NK-92 (cell line): ENCODE measurements at regions not wholly inside any gene's neighbourhood (a gene's known extent, or its start where the extent isn't known, plus 50 kb on each side); places are given as distances from the start of the nearest gene placed in this dataset.

Source experiments
- DNase-seq: peaks from one replicate; lab custom pipeline; 2025; ENCODE audit not compliant: unreplicated experiment; lab: John Stamatoyannopoulos, UW

DNA sequence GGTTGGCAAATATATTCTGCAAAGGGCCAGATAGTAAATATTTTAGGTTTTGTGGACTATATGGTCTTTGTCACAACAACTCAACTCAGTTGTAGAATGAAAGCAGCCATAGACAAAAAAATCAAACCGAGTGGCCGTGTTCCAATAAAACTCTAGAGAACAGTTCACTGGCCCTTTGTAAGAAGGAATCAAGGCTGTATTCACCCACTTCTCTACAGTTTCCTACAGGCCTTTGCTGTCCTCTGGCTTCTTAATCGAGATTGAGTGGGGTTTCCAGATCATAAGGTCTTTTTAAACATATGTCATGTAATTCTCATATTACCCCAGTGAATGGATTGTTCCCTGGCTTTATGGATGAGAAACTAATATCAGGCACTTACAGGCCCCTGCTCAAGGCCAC lies 448.9 kb upstream of the ETAA1 start:
- DNase-seq = no peak

- DNase-seq = no peak
Observed at GRCh38 chr2:66957198-66957597, 439.9 kb upstream of the ETAA1 start.

GRCh38 chr2:66957677-66958076 lies 439.5 kb upstream of the ETAA1 start:
- DNase-seq = no peak

GRCh38 chr2:66960161-66960560 lies 437.0 kb upstream of the ETAA1 start:
- DNase-seq = no peak

DNA sequence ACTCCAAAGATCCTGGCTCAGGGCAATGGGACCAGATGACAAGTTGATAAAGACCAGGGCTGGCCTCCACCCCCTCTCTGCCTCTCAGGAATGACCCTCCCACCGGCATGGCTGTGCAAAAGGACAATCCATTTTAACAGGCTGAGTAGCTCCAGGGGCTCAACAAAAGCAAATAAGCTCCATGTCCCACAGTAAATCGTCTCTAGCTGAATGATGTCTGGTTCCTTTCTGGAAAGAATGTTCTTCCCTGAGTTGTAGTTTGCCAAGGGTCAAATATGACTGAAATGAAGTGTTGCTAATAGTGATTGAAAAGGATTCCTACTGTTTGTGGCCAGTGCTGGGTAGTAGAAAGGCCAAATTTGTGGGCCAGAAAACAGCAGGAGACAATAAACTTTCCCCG lies 434.4 kb upstream of the ETAA1 start:
- DNase-seq = no peak

- no peak for DNase-seq
Observed at GRCh38 chr2:66966631-66967030, 430.5 kb upstream of the ETAA1 start.

- no peak for DNase-seq
Observed at GRCh38 chr2:66968946-66969345, 428.2 kb upstream of the ETAA1 start.

- DNase-seq = no peak
Observed at GRCh38 chr2:66981074-66981473, 416.1 kb upstream of the ETAA1 start.

- DNase-seq = no peak
Observed at GRCh38 chr2:66982766-66983165, 414.4 kb upstream of the ETAA1 start.

DNA sequence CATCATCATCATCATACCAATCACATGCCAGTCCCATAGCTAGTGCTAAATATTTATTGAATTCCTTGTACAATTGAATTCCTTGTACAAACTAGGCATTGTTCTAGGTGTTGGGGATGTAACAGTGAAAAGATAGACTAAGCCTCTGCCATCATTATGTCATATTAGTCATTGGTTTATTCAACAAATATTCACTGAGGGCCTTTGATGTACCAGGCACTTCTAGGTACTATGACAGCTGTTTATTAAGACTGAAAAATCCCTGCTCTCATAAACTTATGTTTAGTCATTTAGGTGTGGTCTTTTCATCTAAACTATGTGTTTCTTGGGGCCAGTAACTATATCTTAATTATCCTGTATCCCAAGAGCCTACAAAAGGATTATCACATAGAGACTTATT lies 412.3 kb upstream of the ETAA1 start:
- DNase-seq = no peak

GRCh38 chr2:66985906-66986305 lies 411.2 kb upstream of the ETAA1 start:
- no peak for DNase-seq

- DNase-seq = no peak
Observed at GRCh38 chr2:66987733-66988132, 409.4 kb upstream of the ETAA1 start.

GRCh38 chr2:66994654-66995053 lies 402.5 kb upstream of the ETAA1 start:
- DNase-seq = no peak

DNA sequence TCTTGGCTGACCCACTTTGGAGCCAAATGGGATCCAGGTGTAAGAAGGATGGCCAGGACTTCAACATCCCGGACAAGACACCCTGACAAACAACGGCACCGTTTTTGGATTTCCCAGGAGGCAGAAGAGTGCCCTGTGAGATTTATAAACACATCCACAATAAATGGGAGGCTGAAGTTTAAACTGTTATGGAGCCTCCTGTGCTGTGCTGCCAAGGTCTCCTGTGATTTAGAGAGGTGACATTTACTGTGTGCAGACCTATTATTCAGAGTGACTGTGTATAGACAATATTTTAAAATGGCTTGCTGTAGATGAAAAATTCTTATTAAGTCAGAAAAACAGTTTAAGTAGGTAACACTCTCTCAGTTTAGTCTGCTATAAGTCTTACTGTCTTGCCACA lies 401.5 kb upstream of the ETAA1 start:
- no peak for DNase-seq

GRCh38 chr2:67002618-67003371 lies 394.3 kb upstream of the ETAA1 start:
- no peak for DNase-seq

- no peak for DNase-seq
Observed at GRCh38 chr2:67006373-67006960, 390.7 kb upstream of the ETAA1 start.

- DNase-seq = no peak
Observed at GRCh38 chr2:67008155-67008554, 389.0 kb upstream of the ETAA1 start.

- DNase-seq = no peak
Observed at GRCh38 chr2:67012165-67012564, 385.0 kb upstream of the ETAA1 start.

DNA sequence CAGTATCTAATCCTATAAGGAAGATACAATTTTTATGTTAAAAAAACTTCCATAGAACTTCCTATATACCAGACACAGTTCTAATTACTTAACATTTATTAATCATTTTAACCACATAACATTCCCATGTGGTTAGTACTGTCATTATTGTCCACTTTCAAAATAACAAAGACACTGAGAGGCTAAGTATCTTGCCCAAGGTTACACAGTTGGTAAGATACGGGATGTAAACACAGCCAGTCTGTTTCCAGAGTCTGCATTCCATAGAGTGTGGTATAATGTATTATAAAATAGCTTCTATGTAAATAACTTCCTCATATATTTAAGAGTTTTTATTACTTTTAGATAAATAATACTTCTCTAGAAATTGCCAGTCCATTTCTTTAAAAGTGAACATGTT lies 383.3 kb upstream of the ETAA1 start:
- DNase-seq = no peak

- DNase-seq = no peak
Observed at GRCh38 chr2:67015681-67016080, 381.5 kb upstream of the ETAA1 start.

- DNase-seq = no peak
Observed at GRCh38 chr2:67018301-67018700, 378.8 kb upstream of the ETAA1 start.

DNA sequence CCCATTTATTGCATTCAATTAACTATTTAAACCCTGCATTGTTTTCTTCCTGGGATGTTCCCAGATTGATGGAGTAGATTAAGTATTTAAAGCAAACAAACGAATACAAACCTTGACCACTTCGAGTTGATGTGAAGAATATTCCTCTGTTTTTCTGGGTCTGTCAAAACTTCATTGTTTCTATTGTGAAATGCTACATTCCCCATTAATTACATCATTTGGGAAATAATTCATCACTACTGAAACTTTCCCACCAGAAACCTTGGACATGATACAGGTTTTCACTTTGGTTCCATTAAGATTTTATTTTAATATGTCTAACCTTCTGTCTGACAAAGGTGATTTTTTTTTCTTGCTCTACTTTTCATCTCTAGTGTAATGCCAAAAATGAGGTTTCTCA lies 365.1 kb upstream of the ETAA1 start:
- no peak for DNase-seq

DNA sequence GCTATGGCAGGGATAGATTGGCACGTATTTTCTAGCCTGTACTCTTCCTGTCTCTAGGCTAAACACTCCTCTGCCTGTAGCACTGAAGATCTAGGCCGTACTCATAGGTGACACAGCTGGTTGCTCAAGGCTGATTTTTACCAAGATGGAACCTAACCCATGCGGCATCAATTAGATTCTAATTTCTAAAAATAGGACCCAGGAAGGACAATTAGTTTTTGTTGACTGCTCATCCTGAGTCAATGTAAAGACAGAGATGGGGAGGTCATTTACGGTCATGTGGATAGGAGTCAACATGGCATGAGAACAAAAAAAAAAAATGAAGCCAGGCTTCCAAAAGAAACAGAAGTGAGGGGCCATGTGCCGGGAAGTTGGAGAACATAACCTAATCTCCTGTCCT lies 360.7 kb upstream of the ETAA1 start:
- DNase-seq = no peak
